IMR-90 (cell line): ENCODE measurements at regions not wholly inside any gene's neighbourhood (a gene's known extent, or its start where the extent isn't known, plus 50 kb on each side); places are given as distances from the start of the nearest gene placed in this dataset.

Experiments
- ATAC-seq: fragments of 200-7000 bp; cut with Tn5 transposase; 2 replicates; pipeline ENCODE4 v1.9.1; 2020; ENCODE audit warnings: low read depth, mild to moderate bottlenecking, moderate library complexity
- BruUV-seq: library from RNA; stranded (reverse); fragments of 400-500 nt; replicated peaks from 2 replicates; lab custom pipeline; 2021; lab: Mats Ljungman, UMichigan
- CTCF ChIA-PET: fragments of 300-600 bp; formaldehyde crosslinking; extraction: SDS; loops from one replicate; lab custom pipeline; 2021; ENCODE audit warnings: antibody characterized with exemption; lab: Yijun Ruan, JAX
- POLR2A ChIA-PET: fragments of 300-600 bp; sonication (Branson Sonifier 250); formaldehyde crosslinking; loops from one replicate; lab custom pipeline; 2022; ENCODE audit warnings: antibody characterized with exemption; ENCODE audit not compliant: unreplicated experiment; lab: Charles Lee
- DNase-seq: peaks from one replicate; pipeline ENCODE4 v3.0.0; 2013
- H2AFZ ChIP-seq: replicated peaks from 2 replicates; pipeline ENCODE3; 2013; ENCODE audit warnings: low read length, mild to moderate bottlenecking; ENCODE audit not compliant: poor library complexity
- H2AK5ac ChIP-seq: 2 replicates; pipeline ENCODE4 v1.6.1; 2013; ENCODE audit warnings: low read depth, low read length, inconsistent platforms
- H2AK9ac ChIP-seq: replicated peaks from 2 replicates; pipeline ENCODE3; 2013; ENCODE audit warnings: mild to moderate bottlenecking, low read depth, low read length, moderate library complexity; ENCODE audit not compliant: poor library complexity
- H2BK120ac ChIP-seq: 2 replicates; pipeline ENCODE4 v1.6.1; 2013; ENCODE audit warnings: low read depth, low read length, inconsistent platforms
- H2BK15ac ChIP-seq: 3 replicates; pipeline ENCODE4 v1.6.1; 2013; ENCODE audit warnings: low read depth, low read length, inconsistent platforms
- H2BK20ac ChIP-seq: 2 replicates; pipeline ENCODE4 v1.6.1; 2013; ENCODE audit warnings: low read depth, mild to moderate bottlenecking, inconsistent platforms, low read length, moderate library complexity
- H2BK5ac ChIP-seq: 2 replicates; pipeline ENCODE4 v1.6.1; 2013; ENCODE audit warnings: mild to moderate bottlenecking, low read depth, low read length, inconsistent platforms; ENCODE audit not compliant: poor library complexity, severe bottlenecking
- H3K14ac ChIP-seq: replicated peaks from 2 replicates; pipeline ENCODE4 v1.6.1; 2013; ENCODE audit warnings: low read depth, low read length, inconsistent platforms
- H3K18ac ChIP-seq: 2 replicates; pipeline ENCODE4 v1.6.1; 2013; ENCODE audit warnings: low read depth, low read length, control low read depth
- H3K23ac ChIP-seq: 2 replicates; pipeline ENCODE4 v1.6.1; 2013; ENCODE audit warnings: low read depth, low read length, inconsistent platforms
- H3K27ac ChIP-seq: 2 replicates; pipeline ENCODE4 v1.5.1; 2013; ENCODE audit warnings: mild to moderate bottlenecking, control low read depth, low read length; ENCODE audit not compliant: insufficient read depth
- H3K27me3 ChIP-seq: 2 replicates; pipeline ENCODE4 v1.6.1; 2013; ENCODE audit warnings: low read length; ENCODE audit not compliant: control insufficient read depth, insufficient read depth
- H3K36me3 ChIP-seq: 2 replicates; pipeline ENCODE4 v1.6.1; 2013; ENCODE audit warnings: low read length, mixed read lengths; ENCODE audit not compliant: control insufficient read depth, insufficient read depth
- H3K4ac ChIP-seq: 2 replicates; pipeline ENCODE4 v1.6.1; 2013; ENCODE audit warnings: low read depth, low read length, inconsistent platforms
- H3K4me1 ChIP-seq: 2 replicates; pipeline ENCODE4 v1.6.1; 2013; ENCODE audit warnings: low read length, mixed read lengths; ENCODE audit not compliant: control insufficient read depth, insufficient read depth
- H3K4me2 ChIP-seq: 2 replicates; pipeline ENCODE4 v1.6.1; 2013; ENCODE audit warnings: low read depth, mild to moderate bottlenecking, control low read depth, low read length, moderate library complexity
- H3K4me3 ChIP-seq: 2 replicates; pipeline ENCODE4 v1.5.1; 2013; ENCODE audit warnings: low read depth, mild to moderate bottlenecking, control low read depth, low read length, moderate library complexity; ENCODE audit not compliant: insufficient read depth
- H3K56ac ChIP-seq: 2 replicates; pipeline ENCODE4 v1.6.1; 2013; ENCODE audit warnings: low read length, inconsistent platforms; ENCODE audit not compliant: insufficient read depth; ENCODE audit errors: extremely low read depth
- H3K79me1 ChIP-seq, 2 experiments: 2 replicates each; pipeline ENCODE4 v1.6.1; 2013; ENCODE audit warnings: low read length in 2 of 2, inconsistent platforms in 1 of 2, low read depth in 1 of 2
- H3K9ac ChIP-seq: 2 replicates; pipeline ENCODE4 v1.6.1; 2013; ENCODE audit warnings: low read depth, low read length, control low read depth
- H3K9me1 ChIP-seq: 2 replicates; pipeline ENCODE4 v1.6.1; 2013; ENCODE audit warnings: low read length, inconsistent platforms; ENCODE audit not compliant: insufficient read depth
- H3K9me3 ChIP-seq: 2 replicates; pipeline ENCODE4 v1.6.1; 2013; ENCODE audit warnings: low read length; ENCODE audit not compliant: control insufficient read depth, insufficient read depth
- H4K20me1 ChIP-seq: 2 replicates; pipeline ENCODE4 v1.6.1; 2013; ENCODE audit warnings: low read length, inconsistent platforms; ENCODE audit not compliant: insufficient read depth
- H4K5ac ChIP-seq: 2 replicates; pipeline ENCODE4 v1.6.1; 2013; ENCODE audit warnings: mild to moderate bottlenecking, low read depth, low read length, control low read depth
- H4K8ac ChIP-seq, 2 experiments: 2 replicates each; pipeline ENCODE4 v1.6.1; 2013; ENCODE audit warnings: low read depth in 2 of 2, low read length in 2 of 2, control low read depth in 1 of 2, inconsistent platforms in 1 of 2
- H4K91ac ChIP-seq: 2 replicates; pipeline ENCODE4 v1.6.1; 2013; ENCODE audit warnings: low read depth, low read length, inconsistent platforms; ENCODE audit not compliant: insufficient read depth
- BHLHE40 ChIP-seq: fragments of 150-350 bp; IDR thresholded peaks from 2 replicates; pipeline ENCODE4 v1.6.1; 2016; ENCODE audit warnings: mild to moderate bottlenecking, low read depth, low read length
- CEBPB ChIP-seq: IDR thresholded peaks from 2 replicates; pipeline ENCODE4 v1.6.1; 2012; ENCODE audit warnings: low read depth, low read length, improper control_type of control experiment
- CHD1 ChIP-seq: IDR thresholded peaks from 2 replicates; pipeline ENCODE4 v1.6.1; 2012; ENCODE audit warnings: low read depth, low read length, improper control_type of control experiment
- CTCF ChIP-seq: conservative IDR thresholded peaks from 2 replicates; pipeline ENCODE4 v1.5.1; 2012; ENCODE audit warnings: mild to moderate bottlenecking, low read depth, low read length, improper control_type of control experiment
- FOS ChIP-seq: fragments of 150-350 bp; IDR thresholded peaks from 2 replicates; pipeline ENCODE4 v1.6.1; 2016; ENCODE audit warnings: low read depth, low read length
- MAFK ChIP-seq: IDR thresholded peaks from 2 replicates; pipeline ENCODE4 v1.6.1; 2012; ENCODE audit warnings: low read depth, low read length, improper control_type of control experiment
- MAZ ChIP-seq: IDR thresholded peaks from 2 replicates; pipeline ENCODE4 v1.6.1; 2012; ENCODE audit warnings: low read depth, mild to moderate bottlenecking, low read length, improper control_type of control experiment, moderate library complexity, borderline replicate concordance
- MXI1 ChIP-seq: IDR thresholded peaks from 2 replicates; pipeline ENCODE4 v1.6.1; 2012; ENCODE audit warnings: low read depth, mild to moderate bottlenecking, low read length, moderate library complexity, borderline replicate concordance
- NFE2L2 ChIP-seq: fragments of 150-350 bp; IDR thresholded peaks from 2 replicates; pipeline ENCODE4 v1.6.1; 2016; ENCODE audit warnings: low read depth, mild to moderate bottlenecking, low read length
- POLR2A ChIP-seq: IDR thresholded peaks from 2 replicates; pipeline ENCODE4 v1.6.1; 2012; ENCODE audit warnings: mild to moderate bottlenecking, low read depth, low read length
- RAD21 ChIP-seq: IDR thresholded peaks from 2 replicates; pipeline ENCODE4 v1.6.1; 2012; ENCODE audit warnings: low read length, improper control_type of control experiment
- RCOR1 ChIP-seq: IDR thresholded peaks from 2 replicates; pipeline ENCODE4 v1.6.1; 2012; ENCODE audit warnings: mild to moderate bottlenecking, low read length, improper control_type of control experiment; ENCODE audit not compliant: insufficient replicate concordance
- RFX5 ChIP-seq: IDR thresholded peaks from 2 replicates; pipeline ENCODE4 v1.8.0; 2012; ENCODE audit warnings: low read depth, mild to moderate bottlenecking, low read length, moderate library complexity
- SMC3 ChIP-seq: fragments of 150-350 bp; IDR thresholded peaks from 2 replicates; pipeline ENCODE4 v1.6.1; 2016; ENCODE audit warnings: low read depth, mild to moderate bottlenecking, antibody characterized with exemption, low read length, moderate library complexity
- USF2 ChIP-seq: fragments of 150-350 bp; IDR thresholded peaks from 2 replicates; pipeline ENCODE4 v1.6.1; 2017; ENCODE audit warnings: mild to moderate bottlenecking, antibody characterized with exemption, low read length, low read depth
- WGBS, 2 experiments: methylation state at CpG; one replicate each; pipeline versions ENCODE4 v1.1.5 to v1.1.7; 2013; ENCODE audit warnings: missing lambda C conversion rate in 2 of 2; ENCODE audit not compliant: insufficient read length in 1 of 2; ENCODE audit errors: extremely low coverage in 2 of 2; 5-methylcytosine and 5-hydroxymethylcytosine counted together
- dilution Hi-C: fragments of 300-500 bp; cut with HindIII; formaldehyde crosslinking; loops from one replicate; pipeline ENCODE4 v1.14.3; 2018; ENCODE audit warnings: low sequenced_read_pairs; ENCODE audit not compliant: unreplicated experiment
- in situ Hi-C: fragments of 300-500 bp; cut with MboI; formaldehyde crosslinking; loops from 3 replicates; pipeline ENCODE4 v1.14.3; 2019; ENCODE audit warnings: low sequenced_read_pairs, inconsistent platforms, mixed read lengths
- intact Hi-C: fragments of 100-400 bp; cut with micrococcal nuclease; formaldehyde crosslinking; loops from 2 replicates; pipeline ENCODE4 v1.10.0; 2022

GRCh38 chr13:40058757-40059236, 403.3 kb downstream of the COG6 start:
- Histone ChIP-seq H3K4ac (no peak overlapping the region), H3K9ac (no peak overlapping the region), H3K23ac (no peak overlapping the region), H3K9me1 (no peaks in the 10 kb centered on the region), H3K18ac (no peak overlapping the region), H4K91ac (no peak overlapping the region), H3K9me3 (no peaks in the 10 kb centered on the region), H3K27ac (no peak overlapping the region), H4K5ac (no peak overlapping the region), H3K79me1 (no peaks in the 10 kb centered on the region), H3K56ac (no peak overlapping the region), H3K4me1 (no peaks in the 10 kb centered on the region), H2BK15ac (no peak overlapping the region), H3K4me3 (no peak overlapping the region), H2AFZ (no peak overlapping the region), H3K14ac (no peak overlapping the region), H3K27me3 (no peaks in the 10 kb centered on the region), H2BK5ac (no peak overlapping the region), H2BK20ac (no peak overlapping the region), H2AK9ac (no peak overlapping the region), H3K4me2 (no peak overlapping the region), H4K8ac (no peak overlapping the region), H3K36me3 (no peaks in the 10 kb centered on the region), H4K20me1 (no peaks in the 10 kb centered on the region), H2BK120ac (no peak overlapping the region), H2AK5ac (no peak overlapping the region)
- WGBS, 2 experiments: no CpG with 5 or more reads among the region's 3 CpGs
- intact Hi-C loops (no loop called here), dilution Hi-C loops (no loop called here), in situ Hi-C loops (no loop called here)
- POLR2A ChIA-PET: no interaction called here
- no peak for TF ChIP-seq RCOR1
- no peak for TF ChIP-seq CEBPB
- no peak for TF ChIP-seq BHLHE40
- no peak for TF ChIP-seq RFX5
- TF ChIP-seq FOS: no peak
- no peak for TF ChIP-seq CHD1
- no peak for TF ChIP-seq MXI1
- TF ChIP-seq MAFK: no peak
- TF ChIP-seq RAD21: no peak
- TF ChIP-seq CTCF: no peak
- TF ChIP-seq SMC3: no peak
- TF ChIP-seq MAZ: no peak
- no peak for TF ChIP-seq POLR2A
- no peak for TF ChIP-seq NFE2L2
- TF ChIP-seq USF2: no peak
- no peak for ATAC-seq
- DNase-seq: no peak
- CTCF ChIA-PET: no interaction called here
- BruUV-seq: no TSS peak
